ENCODE measurements at regions not wholly inside any gene's neighbourhood (a gene's known extent, or its start where the extent isn't known, plus 50 kb on each side); places are given as distances from the start of the nearest gene placed in this dataset.

DNA sequence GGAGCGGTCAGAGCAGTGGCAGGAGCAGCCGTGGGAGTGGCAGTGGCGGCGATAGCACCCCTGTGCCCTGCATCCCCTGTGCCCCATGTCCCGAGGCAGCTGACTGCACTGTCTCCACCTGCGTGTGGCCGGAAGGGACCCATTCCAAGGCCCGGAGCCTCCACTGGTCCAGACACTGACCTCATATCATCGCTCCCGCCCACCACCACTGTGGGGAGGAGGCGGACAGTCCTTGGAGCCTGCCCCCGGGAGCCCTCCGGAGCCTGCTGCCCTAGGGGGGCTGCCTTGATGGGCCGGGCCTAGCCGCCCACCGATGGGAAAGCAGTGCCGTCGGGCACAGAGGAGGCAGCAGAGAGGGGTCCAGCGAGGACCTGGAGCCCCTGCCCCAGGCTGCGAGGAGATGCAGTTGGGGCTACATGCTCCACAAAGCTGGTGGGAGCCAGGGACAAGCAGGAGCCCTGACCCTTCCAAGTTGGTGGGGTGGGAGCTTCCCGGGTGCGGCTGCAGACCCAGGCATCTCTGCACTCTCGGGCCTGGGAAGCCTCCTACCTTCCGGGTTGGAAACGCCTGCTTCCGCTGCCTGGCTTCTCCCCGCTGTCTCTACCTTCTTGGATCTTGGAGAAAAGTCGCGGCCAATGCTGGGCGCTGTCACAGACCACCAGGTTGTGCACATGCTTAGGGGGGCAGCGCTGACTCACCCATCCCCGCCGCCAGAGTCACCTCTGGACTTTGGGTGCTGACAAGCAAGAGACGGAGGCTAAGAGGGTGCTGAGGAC, 283.2 kb upstream of the ROBO1 start:
- intact Hi-C loops (cut with DNase I) = no loop called here

DNA sequence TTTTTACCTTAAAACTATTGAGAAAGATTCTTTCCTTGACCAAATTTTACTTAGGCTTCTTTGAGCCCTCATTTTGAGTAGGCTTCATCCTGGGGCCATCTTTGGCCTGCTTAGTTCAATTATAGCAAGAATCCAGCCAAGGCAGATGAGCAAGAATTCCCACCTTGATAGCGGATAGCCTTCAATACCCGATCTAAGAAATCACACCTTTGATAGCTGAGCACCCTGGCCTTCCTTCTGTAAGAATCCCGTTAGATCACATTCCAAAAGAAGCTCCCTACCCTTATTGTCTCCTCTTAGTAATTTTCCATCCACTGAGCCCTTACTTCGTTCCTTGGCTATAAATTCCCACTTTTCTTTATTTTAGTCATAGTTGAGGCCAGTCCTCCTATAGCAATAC, 275.4 kb upstream of the ROBO1 start:
- WGBS, 3 donors = 83 to 91% (median 89%) methylated on average over 4 of the region's 4 CpGs
- intact Hi-C loops (cut with DNase I) = no loop called here
- Histone ChIP-seq H3K27me3 (no peaks in the 10 kb centered on the region), H3K27ac (no peak overlapping the region), H3K4me3 (no peak overlapping the region), H3K36me3 (no peaks in the 10 kb centered on the region), H3K9me3 (no peaks in the 10 kb centered on the region), H3K4me1 (ENCODE audit: insufficient read depth) (no peaks in the 10 kb centered on the region)
- TF ChIP-seq POLR2A (IDR thresholded peaks at IDR 0.05) (no peak), EP300 (IDR thresholded peaks at IDR 0.05) (no peak)
- TF ChIP-seq, protein P1, sequence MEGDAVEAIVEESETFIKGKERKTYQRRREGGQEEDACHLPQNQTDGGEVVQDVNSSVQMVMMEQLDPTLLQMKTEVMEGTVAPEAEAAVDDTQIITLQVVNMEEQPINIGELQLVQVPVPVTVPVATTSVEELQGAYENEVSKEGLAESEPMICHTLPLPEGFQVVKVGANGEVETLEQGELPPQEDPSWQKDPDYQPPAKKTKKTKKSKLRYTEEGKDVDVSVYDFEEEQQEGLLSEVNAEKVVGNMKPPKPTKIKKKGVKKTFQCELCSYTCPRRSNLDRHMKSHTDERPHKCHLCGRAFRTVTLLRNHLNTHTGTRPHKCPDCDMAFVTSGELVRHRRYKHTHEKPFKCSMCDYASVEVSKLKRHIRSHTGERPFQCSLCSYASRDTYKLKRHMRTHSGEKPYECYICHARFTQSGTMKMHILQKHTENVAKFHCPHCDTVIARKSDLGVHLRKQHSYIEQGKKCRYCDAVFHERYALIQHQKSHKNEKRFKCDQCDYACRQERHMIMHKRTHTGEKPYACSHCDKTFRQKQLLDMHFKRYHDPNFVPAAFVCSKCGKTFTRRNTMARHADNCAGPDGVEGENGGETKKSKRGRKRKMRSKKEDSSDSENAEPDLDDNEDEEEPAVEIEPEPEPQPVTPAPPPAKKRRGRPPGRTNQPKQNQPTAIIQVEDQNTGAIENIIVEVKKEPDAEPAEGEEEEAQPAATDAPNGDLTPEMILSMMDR (IDR thresholded peaks at IDR 0.05) = no peak
- no peak for DNase-seq

More for the DNA sequence above, 283.2 kb upstream of the ROBO1 start:
- no peaks in the 10 kb centered on the region for H3K36me3 ChIP-seq
- H3K27me3 ChIP-seq = no peaks in the 10 kb centered on the region
- WGBS, 3 donors = 84 to 89% (median 87%) methylated on average over 33 to 34 of the region's 34 CpGs
- TF ChIP-seq, protein P1 (IDR thresholded peaks at IDR 0.05) = no peak
- TF ChIP-seq EP300 (IDR thresholded peaks at IDR 0.05) = no peak
- no peak for TF ChIP-seq POLR2A (IDR thresholded peaks at IDR 0.05)
- H3K9me3 ChIP-seq = no peaks in the 10 kb centered on the region
- DNase-seq = no peak
- H3K4me1 ChIP-seq (ENCODE audit: insufficient read depth) = no peaks in the 10 kb centered on the region
- H3K27ac ChIP-seq = no peak overlapping the region
- H3K4me3 ChIP-seq = no peak overlapping the region

DNA sequence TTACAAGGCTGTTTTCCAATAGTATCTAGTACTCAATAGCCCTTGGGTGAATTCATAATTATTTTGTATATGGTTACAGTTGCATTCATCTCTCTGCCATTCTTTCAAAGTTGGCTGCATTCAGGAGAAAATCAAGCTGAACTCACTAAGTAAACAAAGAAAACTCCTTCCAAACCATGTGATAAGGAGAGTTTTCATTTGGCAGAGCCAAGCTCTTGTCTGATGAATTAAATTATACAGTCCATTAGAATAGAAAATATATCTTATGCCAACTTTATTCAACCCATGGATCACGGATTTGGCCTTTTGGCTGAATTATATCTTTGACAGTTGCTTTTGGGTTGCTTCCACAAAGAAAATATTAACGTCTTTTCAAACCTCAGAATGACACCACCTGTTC, 272.3 kb upstream of the ROBO1 start:
- intact Hi-C loops (cut with DNase I) = no loop called here
- H3K4me3 ChIP-seq = no peak overlapping the region
- no peaks in the 10 kb centered on the region for H3K36me3 ChIP-seq
- H3K27me3 ChIP-seq = no peaks in the 10 kb centered on the region
- 30 to 35% (median 34%) methylated on average over 2 of the region's 2 CpGs for WGBS, 3 donors
- DNase-seq = no peak
- H3K27ac ChIP-seq = no peak overlapping the region
- H3K4me1 ChIP-seq (ENCODE audit: insufficient read depth) = no peaks in the 10 kb centered on the region
- no peaks in the 10 kb centered on the region for H3K9me3 ChIP-seq
- TF ChIP-seq, protein P1 (IDR thresholded peaks at IDR 0.05) = no peak
- TF ChIP-seq POLR2A (IDR thresholded peaks at IDR 0.05) (no peak), EP300 (IDR thresholded peaks at IDR 0.05) (no peak)

DNA sequence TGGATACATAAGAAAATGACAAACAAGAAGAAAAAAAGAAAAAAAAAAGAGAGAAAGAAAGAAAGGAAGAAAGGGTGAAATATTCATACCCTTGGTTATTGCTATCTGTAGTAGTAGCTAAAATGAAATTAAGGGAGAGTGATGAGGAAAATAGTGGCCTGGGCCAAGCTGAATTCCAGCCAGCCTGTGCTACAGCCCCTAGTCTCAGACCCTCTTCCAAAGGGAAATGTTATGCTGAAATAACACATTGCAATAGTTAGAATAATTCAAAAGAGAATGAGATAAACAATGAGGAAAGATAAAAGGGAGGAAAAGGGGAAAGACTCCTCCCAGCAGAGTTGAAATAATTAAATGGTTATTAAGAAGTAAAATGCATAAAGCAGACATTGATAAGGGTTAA, 268.4 kb upstream of the ROBO1 start:
- TF ChIP-seq, protein P1 (IDR thresholded peaks at IDR 0.05) = no peak
- no peak for TF ChIP-seq POLR2A (IDR thresholded peaks at IDR 0.05)
- no peak for TF ChIP-seq EP300 (IDR thresholded peaks at IDR 0.05)
- Histone ChIP-seq H3K36me3 (no peaks in the 10 kb centered on the region), H3K27ac (no peak overlapping the region), H3K4me1 (ENCODE audit: insufficient read depth) (no peaks in the 10 kb centered on the region), H3K27me3 (no peaks in the 10 kb centered on the region), H3K4me3 (no peak overlapping the region), H3K9me3 (no peaks in the 10 kb centered on the region)
- DNase-seq = no peak
- intact Hi-C loops (cut with DNase I) = no loop called here

All from ovary (tissue), 7 donors.